Mucosa of descending colon (tissue), 3 donors: ENCODE measurements at regions not wholly inside any gene's neighbourhood (a gene's known extent, or its start where the extent isn't known, plus 50 kb on each side); places are given as distances from the start of the nearest gene placed in this dataset.
"Not testable (repeated sequence)": the region's sequence is repeated elsewhere in the genome, so short reads cannot be mapped to it uniquely, and the experiment has no call there.

ENCODE experiments used
- ATAC-seq: fragments of 200-7000 bp; cut with Tn5 transposase; one replicate; pipeline ENCODE4 v1.9.1; 2020; ENCODE audit warnings: mild to moderate bottlenecking, moderate library complexity
- DNase-seq, 3 donors: peaks; one replicate each; pipeline ENCODE4 v3.0.0-alpha.2; 2020
- H3K36me3 ChIP-seq: fragments of 200-600 bp; one replicate; pipeline ENCODE4 v1.8.0; 2021; ENCODE audit warnings: low read depth, mild to moderate bottlenecking
- H3K4me1 ChIP-seq: fragments of 200-600 bp; one replicate; pipeline ENCODE4 v1.8.0; 2021; ENCODE audit warnings: low read depth, mild to moderate bottlenecking
- H3K4me3 ChIP-seq: fragments of 200-600 bp; one replicate; pipeline ENCODE4 v1.8.0; 2021; ENCODE audit warnings: mild to moderate bottlenecking
- H3K9me3 ChIP-seq: fragments of 200-600 bp; one replicate; pipeline ENCODE4 v1.8.0; 2021; ENCODE audit warnings: mild to moderate bottlenecking
- intact Hi-C, 2 donors: fragments of 100-400 bp; cut with DNase I in 1 of 2; cut with micrococcal nuclease in 1 of 2; formaldehyde crosslinking; loops; one replicate each; pipeline versions ENCODE4 v1.11.0 to v1.11.1; 2022; cut with DNase I, micrococcal nuclease
- TF ChIP-seq, protein P1 (sequence below): fragments of 200-600 bp; IDR thresholded peaks from one replicate; pipeline ENCODE4 v1.8.0; 2022; ENCODE audit warnings: antibody characterized with exemption, mild to moderate bottlenecking
- donor health status: DM: no; HTN: no; CAD: no; lungs with moderate emphysema.
- donor health status: DM: no; HTN: no; CAD: no.
- donor health status: DM: no; HTN: yes; CAD: no.

DNA sequence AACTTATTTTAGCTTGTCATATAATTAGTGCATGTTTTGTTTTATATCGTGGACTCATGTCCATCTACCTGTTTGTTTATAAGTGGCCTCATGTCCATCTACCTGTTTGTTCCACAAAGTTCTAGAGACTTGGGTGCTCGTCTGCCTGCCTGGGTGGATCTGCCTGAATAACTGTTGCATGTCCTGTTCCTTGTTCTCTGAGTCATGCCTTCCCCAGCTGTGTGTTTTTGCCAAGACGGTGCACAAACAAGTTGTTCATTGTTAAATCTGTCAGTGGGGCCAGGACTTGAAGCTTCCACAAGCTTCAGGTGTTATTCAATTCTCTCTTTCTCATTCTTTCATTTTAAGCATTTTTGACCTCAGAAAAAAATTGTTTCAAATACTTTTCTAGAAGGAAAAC lies 358.0 kb upstream of the CITED2 start:
- peak; percentile 75 for ATAC-seq
- no peak overlapping the region for H3K4me3 ChIP-seq
- DNase-seq: no peak
- TF ChIP-seq, protein P1, sequence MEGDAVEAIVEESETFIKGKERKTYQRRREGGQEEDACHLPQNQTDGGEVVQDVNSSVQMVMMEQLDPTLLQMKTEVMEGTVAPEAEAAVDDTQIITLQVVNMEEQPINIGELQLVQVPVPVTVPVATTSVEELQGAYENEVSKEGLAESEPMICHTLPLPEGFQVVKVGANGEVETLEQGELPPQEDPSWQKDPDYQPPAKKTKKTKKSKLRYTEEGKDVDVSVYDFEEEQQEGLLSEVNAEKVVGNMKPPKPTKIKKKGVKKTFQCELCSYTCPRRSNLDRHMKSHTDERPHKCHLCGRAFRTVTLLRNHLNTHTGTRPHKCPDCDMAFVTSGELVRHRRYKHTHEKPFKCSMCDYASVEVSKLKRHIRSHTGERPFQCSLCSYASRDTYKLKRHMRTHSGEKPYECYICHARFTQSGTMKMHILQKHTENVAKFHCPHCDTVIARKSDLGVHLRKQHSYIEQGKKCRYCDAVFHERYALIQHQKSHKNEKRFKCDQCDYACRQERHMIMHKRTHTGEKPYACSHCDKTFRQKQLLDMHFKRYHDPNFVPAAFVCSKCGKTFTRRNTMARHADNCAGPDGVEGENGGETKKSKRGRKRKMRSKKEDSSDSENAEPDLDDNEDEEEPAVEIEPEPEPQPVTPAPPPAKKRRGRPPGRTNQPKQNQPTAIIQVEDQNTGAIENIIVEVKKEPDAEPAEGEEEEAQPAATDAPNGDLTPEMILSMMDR: no peak
- intact Hi-C loops: no loop called here
- H3K9me3 ChIP-seq: no peaks in the 10 kb centered on the region
- no peaks in the 10 kb centered on the region for H3K36me3 ChIP-seq
- H3K4me1 ChIP-seq: peaks cover 3% of the 10 kb centered on the region

DNA sequence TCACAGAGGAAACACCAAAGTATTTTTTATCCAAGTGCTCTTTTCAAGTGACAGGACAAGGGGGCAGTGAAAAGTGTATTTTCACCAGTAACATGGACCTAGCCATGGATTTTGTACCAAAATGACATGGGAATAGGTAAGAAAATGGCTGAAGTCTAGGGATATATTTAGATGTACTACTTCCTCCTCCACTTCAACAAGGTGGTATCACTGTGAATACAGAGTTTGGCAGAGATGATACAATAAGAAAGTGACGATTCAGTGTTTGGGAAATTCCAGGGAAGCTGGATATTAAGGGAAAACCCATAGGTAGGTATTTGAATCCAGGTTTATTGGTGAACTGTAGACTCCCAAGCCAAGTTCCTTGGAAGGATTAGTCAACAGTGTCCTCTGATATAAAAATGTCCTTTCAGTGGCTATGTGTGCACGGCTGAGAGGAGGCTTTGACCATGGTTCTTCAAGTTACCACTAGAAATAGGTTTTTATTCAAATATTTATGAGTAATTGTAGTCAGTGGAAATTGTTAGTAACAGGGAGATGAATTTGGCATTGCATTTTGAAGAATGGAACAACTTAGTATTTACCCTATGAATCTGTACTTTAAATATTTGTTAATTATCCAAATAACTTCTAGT lies 356.0 kb upstream of the CITED2 start:
- Histone ChIP-seq H3K9me3 (no peaks in the 10 kb centered on the region), H3K36me3 (no peaks in the 10 kb centered on the region), H3K4me3 (no peak overlapping the region), H3K4me1 (peaks cover 3% of the 10 kb centered on the region)
- intact Hi-C loops: no loop called here
- ATAC-seq: no peak
- DNase-seq: no peak
- TF ChIP-seq, protein P1: no peak

DNA sequence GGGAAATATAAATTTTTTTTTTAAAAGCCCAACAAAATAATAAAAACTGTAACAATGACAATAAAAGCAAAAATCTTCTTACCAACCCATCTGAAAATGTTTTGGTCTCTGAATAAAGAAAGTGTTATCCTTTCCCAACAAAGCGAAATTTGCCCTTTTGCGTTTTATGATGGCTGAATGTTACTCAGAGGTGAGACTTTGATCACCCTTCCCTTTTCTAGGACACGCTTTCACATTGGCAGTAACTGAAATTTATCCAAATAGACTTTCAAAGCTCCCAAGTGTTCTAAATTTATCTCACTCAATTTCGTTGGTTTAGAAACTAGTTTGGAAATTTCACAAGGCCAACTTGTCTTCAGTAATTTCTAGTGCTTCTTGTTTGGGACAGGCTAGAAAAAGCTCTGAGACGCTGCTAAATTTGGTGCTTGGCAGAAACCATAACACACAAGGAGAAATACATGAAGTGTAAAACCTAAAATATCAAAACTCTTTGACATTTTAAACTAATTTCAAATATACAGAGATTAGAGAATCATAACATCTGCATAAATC lies 354.5 kb upstream of the CITED2 start:
- no peaks in the 10 kb centered on the region for H3K36me3 ChIP-seq
- ATAC-seq: no peak
- intact Hi-C loops: no loop called here
- no peak for DNase-seq
- TF ChIP-seq, protein P1: no peak
- H3K9me3 ChIP-seq: no peaks in the 10 kb centered on the region
- no peak overlapping the region for H3K4me3 ChIP-seq
- H3K4me1 ChIP-seq: peaks cover 3% of the 10 kb centered on the region

DNA sequence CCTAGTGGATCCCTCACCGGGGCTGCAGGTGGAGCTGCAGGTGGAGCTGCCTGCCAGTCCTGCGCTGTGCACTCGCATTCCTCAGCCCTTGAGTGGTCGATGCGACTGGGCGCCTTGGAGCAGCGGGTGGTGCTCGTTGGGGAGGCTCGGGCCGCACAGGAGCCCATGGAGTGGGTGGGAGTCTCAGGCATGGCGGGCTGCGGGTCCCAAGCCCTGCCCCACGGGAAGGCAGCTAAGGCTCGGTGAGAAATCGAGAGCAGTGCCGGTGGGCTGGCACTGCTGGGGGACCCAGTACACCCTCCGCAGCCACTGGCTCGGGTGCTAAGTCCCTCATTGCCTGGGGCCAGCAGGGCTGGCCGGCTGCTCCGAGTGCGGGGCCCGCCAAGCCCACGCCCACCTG lies 351.8 kb upstream of the CITED2 start:
- DNase-seq, H3K4me3 ChIP-seq, H3K9me3 ChIP-seq, H3K4me1 ChIP-seq, H3K36me3 ChIP-seq, intact Hi-C loops, ATAC-seq: not testable (repeated sequence)

DNA sequence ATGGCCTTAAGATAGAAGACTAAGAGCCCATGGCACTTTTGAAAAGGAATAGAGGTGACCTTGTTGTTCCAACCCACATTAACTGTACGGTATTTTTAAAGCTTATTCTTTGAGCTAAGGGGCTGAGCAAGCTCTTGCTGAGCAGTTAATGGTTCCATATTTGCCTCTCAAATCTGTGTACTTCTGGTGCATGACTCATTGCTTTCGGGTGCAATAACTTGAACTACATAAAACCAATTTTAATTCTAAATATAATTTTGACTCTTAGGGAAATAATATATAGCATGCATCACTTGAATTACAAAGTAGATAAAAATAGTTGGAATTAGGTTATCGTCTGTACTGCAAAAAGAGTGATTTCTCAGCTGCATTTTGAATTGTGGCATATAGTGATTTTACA lies 348.1 kb upstream of the CITED2 start:
- TF ChIP-seq, protein P1: no peak
- Histone ChIP-seq H3K9me3 (no peaks in the 10 kb centered on the region), H3K4me3 (no peak overlapping the region), H3K4me1 (no peaks in the 10 kb centered on the region), H3K36me3 (no peaks in the 10 kb centered on the region)
- ATAC-seq: no peak
- DNase-seq: no peak
- intact Hi-C loops: no loop called here

- no peak overlapping the region for H3K4me3 ChIP-seq
- no peak for ATAC-seq
- no peak for DNase-seq
- no peaks in the 10 kb centered on the region for H3K36me3 ChIP-seq
- no peaks in the 10 kb centered on the region for H3K4me1 ChIP-seq
- TF ChIP-seq, protein P1: no peak
- H3K9me3 ChIP-seq: no peaks in the 10 kb centered on the region
- intact Hi-C loops: no loop called here
Observed at GRCh38 chr6:139721954-139722353, 347.5 kb upstream of the CITED2 start.
